Neural crest cell (in vitro differentiated cells): ENCODE measurements at regions not wholly inside any gene's neighbourhood (a gene's known extent, or its start where the extent isn't known, plus 50 kb on each side); places are given as distances from the start of the nearest gene placed in this dataset.

Experiments used
- DNase-seq: peaks from one replicate; pipeline ENCODE4 v3.0.0; 2021; ENCODE audit warnings: low read depth, mixed read lengths, low spot score
- H3K27ac Mint-ChIP-seq: one replicate; pipeline ENCODE4 v1.8.0; 2021; ENCODE audit warnings: mild to moderate bottlenecking, mixed read lengths; ENCODE audit not compliant: unreplicated experiment
- H3K27me3 Mint-ChIP-seq: 2 replicates; pipeline ENCODE4 v1.8.0; 2021; ENCODE audit warnings: low read depth, mild to moderate bottlenecking, mixed read lengths
- H3K36me3 Mint-ChIP-seq: 2 replicates; pipeline ENCODE4 v1.8.0; 2021; ENCODE audit warnings: low read depth, mild to moderate bottlenecking, mixed read lengths
- H3K4me1 Mint-ChIP-seq: 2 replicates; pipeline ENCODE4 v1.8.0; 2021; ENCODE audit warnings: mixed read lengths
- H3K4me3 Mint-ChIP-seq: one replicate; pipeline ENCODE4 v1.8.0; 2021; ENCODE audit warnings: mild to moderate bottlenecking, mixed read lengths
- H3K9me3 Mint-ChIP-seq: 2 replicates; pipeline ENCODE4 v1.8.0; 2021; ENCODE audit warnings: mixed read lengths
- CTCF ChIP-seq: fragments of 200-600 bp; sonication (generic); conservative IDR thresholded peaks from 2 replicates; pipeline ENCODE4 v1.5.0; 2021; ENCODE audit warnings: antibody characterized with exemption, mild to moderate bottlenecking

- no peak overlapping the region for H3K4me3 Mint-ChIP-seq
- TF ChIP-seq CTCF = no peak
- H3K36me3 Mint-ChIP-seq = no peaks in the 10 kb centered on the region
Observed at GRCh38 chr2:36235882-36236281, 119.7 kb upstream of the CRIM1 start.

GRCh38 chr2:36235426-36235825 lies 120.2 kb upstream of the CRIM1 start:
- no peak for TF ChIP-seq CTCF
- Mint-ChIP-seq H3K4me3 (no peak overlapping the region), H3K27ac (no peak overlapping the region), H3K4me1 (no peaks in the 10 kb centered on the region), H3K36me3 (no peaks in the 10 kb centered on the region), H3K27me3 (no peaks in the 10 kb centered on the region), H3K9me3 (peaks cover 4% of the 10 kb centered on the region)
- no peak for DNase-seq

More at GRCh38 chr2:36235882-36236281, 119.7 kb upstream of the CRIM1 start:
- no peak overlapping the region for H3K27ac Mint-ChIP-seq
- no peaks in the 10 kb centered on the region for H3K4me1 Mint-ChIP-seq
- peaks cover 4% of the 10 kb centered on the region for H3K9me3 Mint-ChIP-seq
- no peak for DNase-seq
- H3K27me3 Mint-ChIP-seq = no peaks in the 10 kb centered on the region

GRCh38 chr2:36223259-36223658 lies 132.3 kb upstream of the CRIM1 start:
- peaks cover 5% of the 10 kb centered on the region for H3K36me3 Mint-ChIP-seq
- H3K9me3 Mint-ChIP-seq = peaks cover 6% of the 10 kb centered on the region
- H3K27me3 Mint-ChIP-seq = no peaks in the 10 kb centered on the region
- H3K4me3 Mint-ChIP-seq = no peak overlapping the region
- no peak for DNase-seq
- H3K27ac Mint-ChIP-seq = no peak overlapping the region
- TF ChIP-seq CTCF = no peak
- no peaks in the 10 kb centered on the region for H3K4me1 Mint-ChIP-seq

- no peak for DNase-seq
- peaks cover 5% of the 10 kb centered on the region for H3K36me3 Mint-ChIP-seq
- no peaks in the 10 kb centered on the region for H3K27me3 Mint-ChIP-seq
- peaks cover 6% of the 10 kb centered on the region for H3K9me3 Mint-ChIP-seq
- no peak for TF ChIP-seq CTCF
- no peak overlapping the region for H3K27ac Mint-ChIP-seq
- no peaks in the 10 kb centered on the region for H3K4me1 Mint-ChIP-seq
- no peak overlapping the region for H3K4me3 Mint-ChIP-seq
Observed at GRCh38 chr2:36222485-36222884, 133.1 kb upstream of the CRIM1 start.

GRCh38 chr2:36214691-36215090 lies 140.9 kb upstream of the CRIM1 start:
- no peak for DNase-seq
- no peaks in the 10 kb centered on the region for H3K27me3 Mint-ChIP-seq

More at GRCh38 chr2:36214691-36215090, 140.9 kb upstream of the CRIM1 start:
- no peak for TF ChIP-seq CTCF
- H3K4me1 Mint-ChIP-seq = no peaks in the 10 kb centered on the region
- H3K36me3 Mint-ChIP-seq = peaks cover 2% of the 10 kb centered on the region
- no peaks in the 10 kb centered on the region for H3K9me3 Mint-ChIP-seq
- no peak overlapping the region for H3K27ac Mint-ChIP-seq
- no peak overlapping the region for H3K4me3 Mint-ChIP-seq
